HepG2 (cell line): ENCODE measurements at regions not wholly inside any gene's neighbourhood (a gene's known extent, or its start where the extent isn't known, plus 50 kb on each side); places are given as distances from the start of the nearest gene placed in this dataset.

Experiments
- FOXA1 ChIP-seq, 2 experiments: fragments of 450-650 bp in 1 of 2; sonication (generic) in 1 of 2; formaldehyde crosslinking in 1 of 2; IDR thresholded peaks; 2 replicates each; pipeline versions ENCODE4 v1.4.0 to v1.6.1; 2016 to 2020; ENCODE audit warnings: missing genetic modification reagents in 1 of 2
- ZNF251 ChIP-seq: sonication (generic); formaldehyde crosslinking; IDR thresholded peaks from 2 replicates; pipeline ENCODE4 v1.9.0; 2021; ENCODE audit warnings: mild to moderate bottlenecking, missing genetic modification reagents
- TF ChIP-seq, protein P1 (sequence below): IDR thresholded peaks from 2 replicates; pipeline ENCODE4 v1.6.1; 2016; ENCODE audit warnings: low read depth, missing genetic modification reagents, missing compliant biosample characterization
- TF ChIP-seq, protein P2 (sequence below): sonication (generic); formaldehyde crosslinking; IDR thresholded peaks from 2 replicates; pipeline ENCODE4 v1.9.0; 2021; ENCODE audit warnings: missing genetic modification reagents, borderline replicate concordance
- TF ChIP-seq, protein P3 (sequence below): sonication (generic); formaldehyde crosslinking; IDR thresholded peaks from 2 replicates; pipeline ENCODE4 v1.5.1; 2020; ENCODE audit warnings: mild to moderate bottlenecking, missing genetic modification reagents, borderline replicate concordance
- TF ChIP-seq, protein P4 (sequence below): IDR thresholded peaks from 2 replicates; pipeline ENCODE4 v1.4.0; 2020; ENCODE audit warnings: mild to moderate bottlenecking, missing genetic modification reagents
- TF ChIP-seq, protein P5 (sequence below): sonication (generic); formaldehyde crosslinking; IDR thresholded peaks from 2 replicates; pipeline ENCODE4 v1.4.0; 2020; ENCODE audit warnings: missing genetic modification reagents

DNA sequence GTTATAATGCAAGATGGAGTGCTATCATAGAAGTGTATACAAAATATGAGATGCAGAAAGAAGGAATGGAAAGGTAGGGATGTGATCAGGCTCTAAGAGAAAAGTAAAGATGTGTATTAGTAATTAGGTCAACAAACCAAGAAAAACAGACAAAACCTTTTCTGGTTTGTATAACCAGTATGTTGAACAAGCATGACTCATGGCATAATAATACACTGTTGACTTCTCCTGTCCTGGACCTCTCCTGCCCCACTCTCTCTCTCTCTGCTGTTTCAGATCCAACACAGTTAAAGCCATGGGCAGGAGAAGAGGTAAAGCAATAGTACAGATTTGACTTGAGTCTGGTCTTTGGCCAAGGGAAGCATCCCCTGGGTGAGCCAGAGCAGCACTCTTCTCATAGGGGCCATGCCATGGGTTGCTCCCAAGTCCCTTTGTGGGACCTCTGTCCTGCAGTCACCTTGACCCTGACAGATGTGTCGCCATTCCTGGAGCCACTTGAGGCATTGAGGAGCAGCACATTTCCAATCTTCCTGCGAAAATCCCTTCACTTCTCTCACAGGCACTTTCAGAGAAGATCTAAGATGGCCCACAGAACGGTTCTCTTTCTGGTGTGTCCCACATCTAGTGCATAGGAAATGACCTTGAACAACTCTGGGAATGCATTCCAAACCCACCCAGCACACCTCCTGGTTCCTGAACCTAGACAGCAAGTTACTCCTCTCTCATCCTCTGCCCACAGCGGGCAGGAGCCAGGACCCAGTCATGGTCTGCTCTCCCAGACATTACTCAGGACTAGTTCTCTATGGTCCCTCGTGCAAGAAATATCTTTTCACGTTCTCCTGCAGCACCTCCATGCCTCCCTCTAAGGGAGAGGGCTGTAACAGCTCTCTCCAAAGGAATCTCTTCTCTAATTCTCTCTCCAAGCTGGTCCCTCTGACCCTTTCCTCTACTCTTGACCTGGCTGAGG, 58.2 kb upstream of the PRSS23 start (continued):
- TF ChIP-seq, protein P1, sequence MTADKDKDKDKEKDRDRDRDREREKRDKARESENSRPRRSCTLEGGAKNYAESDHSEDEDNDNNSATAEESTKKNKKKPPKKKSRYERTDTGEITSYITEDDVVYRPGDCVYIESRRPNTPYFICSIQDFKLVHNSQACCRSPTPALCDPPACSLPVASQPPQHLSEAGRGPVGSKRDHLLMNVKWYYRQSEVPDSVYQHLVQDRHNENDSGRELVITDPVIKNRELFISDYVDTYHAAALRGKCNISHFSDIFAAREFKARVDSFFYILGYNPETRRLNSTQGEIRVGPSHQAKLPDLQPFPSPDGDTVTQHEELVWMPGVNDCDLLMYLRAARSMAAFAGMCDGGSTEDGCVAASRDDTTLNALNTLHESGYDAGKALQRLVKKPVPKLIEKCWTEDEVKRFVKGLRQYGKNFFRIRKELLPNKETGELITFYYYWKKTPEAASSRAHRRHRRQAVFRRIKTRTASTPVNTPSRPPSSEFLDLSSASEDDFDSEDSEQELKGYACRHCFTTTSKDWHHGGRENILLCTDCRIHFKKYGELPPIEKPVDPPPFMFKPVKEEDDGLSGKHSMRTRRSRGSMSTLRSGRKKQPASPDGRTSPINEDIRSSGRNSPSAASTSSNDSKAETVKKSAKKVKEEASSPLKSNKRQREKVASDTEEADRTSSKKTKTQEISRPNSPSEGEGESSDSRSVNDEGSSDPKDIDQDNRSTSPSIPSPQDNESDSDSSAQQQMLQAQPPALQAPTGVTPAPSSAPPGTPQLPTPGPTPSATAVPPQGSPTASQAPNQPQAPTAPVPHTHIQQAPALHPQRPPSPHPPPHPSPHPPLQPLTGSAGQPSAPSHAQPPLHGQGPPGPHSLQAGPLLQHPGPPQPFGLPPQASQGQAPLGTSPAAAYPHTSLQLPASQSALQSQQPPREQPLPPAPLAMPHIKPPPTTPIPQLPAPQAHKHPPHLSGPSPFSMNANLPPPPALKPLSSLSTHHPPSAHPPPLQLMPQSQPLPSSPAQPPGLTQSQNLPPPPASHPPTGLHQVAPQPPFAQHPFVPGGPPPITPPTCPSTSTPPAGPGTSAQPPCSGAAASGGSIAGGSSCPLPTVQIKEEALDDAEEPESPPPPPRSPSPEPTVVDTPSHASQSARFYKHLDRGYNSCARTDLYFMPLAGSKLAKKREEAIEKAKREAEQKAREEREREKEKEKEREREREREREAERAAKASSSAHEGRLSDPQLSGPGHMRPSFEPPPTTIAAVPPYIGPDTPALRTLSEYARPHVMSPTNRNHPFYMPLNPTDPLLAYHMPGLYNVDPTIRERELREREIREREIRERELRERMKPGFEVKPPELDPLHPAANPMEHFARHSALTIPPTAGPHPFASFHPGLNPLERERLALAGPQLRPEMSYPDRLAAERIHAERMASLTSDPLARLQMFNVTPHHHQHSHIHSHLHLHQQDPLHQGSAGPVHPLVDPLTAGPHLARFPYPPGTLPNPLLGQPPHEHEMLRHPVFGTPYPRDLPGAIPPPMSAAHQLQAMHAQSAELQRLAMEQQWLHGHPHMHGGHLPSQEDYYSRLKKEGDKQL (CRISPR knock-in tag): no peak
- TF ChIP-seq, protein P2, sequence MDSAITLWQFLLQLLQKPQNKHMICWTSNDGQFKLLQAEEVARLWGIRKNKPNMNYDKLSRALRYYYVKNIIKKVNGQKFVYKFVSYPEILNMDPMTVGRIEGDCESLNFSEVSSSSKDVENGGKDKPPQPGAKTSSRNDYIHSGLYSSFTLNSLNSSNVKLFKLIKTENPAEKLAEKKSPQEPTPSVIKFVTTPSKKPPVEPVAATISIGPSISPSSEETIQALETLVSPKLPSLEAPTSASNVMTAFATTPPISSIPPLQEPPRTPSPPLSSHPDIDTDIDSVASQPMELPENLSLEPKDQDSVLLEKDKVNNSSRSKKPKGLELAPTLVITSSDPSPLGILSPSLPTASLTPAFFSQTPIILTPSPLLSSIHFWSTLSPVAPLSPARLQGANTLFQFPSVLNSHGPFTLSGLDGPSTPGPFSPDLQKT (CRISPR knock-in tag): no peak
- TF ChIP-seq, protein P3, sequence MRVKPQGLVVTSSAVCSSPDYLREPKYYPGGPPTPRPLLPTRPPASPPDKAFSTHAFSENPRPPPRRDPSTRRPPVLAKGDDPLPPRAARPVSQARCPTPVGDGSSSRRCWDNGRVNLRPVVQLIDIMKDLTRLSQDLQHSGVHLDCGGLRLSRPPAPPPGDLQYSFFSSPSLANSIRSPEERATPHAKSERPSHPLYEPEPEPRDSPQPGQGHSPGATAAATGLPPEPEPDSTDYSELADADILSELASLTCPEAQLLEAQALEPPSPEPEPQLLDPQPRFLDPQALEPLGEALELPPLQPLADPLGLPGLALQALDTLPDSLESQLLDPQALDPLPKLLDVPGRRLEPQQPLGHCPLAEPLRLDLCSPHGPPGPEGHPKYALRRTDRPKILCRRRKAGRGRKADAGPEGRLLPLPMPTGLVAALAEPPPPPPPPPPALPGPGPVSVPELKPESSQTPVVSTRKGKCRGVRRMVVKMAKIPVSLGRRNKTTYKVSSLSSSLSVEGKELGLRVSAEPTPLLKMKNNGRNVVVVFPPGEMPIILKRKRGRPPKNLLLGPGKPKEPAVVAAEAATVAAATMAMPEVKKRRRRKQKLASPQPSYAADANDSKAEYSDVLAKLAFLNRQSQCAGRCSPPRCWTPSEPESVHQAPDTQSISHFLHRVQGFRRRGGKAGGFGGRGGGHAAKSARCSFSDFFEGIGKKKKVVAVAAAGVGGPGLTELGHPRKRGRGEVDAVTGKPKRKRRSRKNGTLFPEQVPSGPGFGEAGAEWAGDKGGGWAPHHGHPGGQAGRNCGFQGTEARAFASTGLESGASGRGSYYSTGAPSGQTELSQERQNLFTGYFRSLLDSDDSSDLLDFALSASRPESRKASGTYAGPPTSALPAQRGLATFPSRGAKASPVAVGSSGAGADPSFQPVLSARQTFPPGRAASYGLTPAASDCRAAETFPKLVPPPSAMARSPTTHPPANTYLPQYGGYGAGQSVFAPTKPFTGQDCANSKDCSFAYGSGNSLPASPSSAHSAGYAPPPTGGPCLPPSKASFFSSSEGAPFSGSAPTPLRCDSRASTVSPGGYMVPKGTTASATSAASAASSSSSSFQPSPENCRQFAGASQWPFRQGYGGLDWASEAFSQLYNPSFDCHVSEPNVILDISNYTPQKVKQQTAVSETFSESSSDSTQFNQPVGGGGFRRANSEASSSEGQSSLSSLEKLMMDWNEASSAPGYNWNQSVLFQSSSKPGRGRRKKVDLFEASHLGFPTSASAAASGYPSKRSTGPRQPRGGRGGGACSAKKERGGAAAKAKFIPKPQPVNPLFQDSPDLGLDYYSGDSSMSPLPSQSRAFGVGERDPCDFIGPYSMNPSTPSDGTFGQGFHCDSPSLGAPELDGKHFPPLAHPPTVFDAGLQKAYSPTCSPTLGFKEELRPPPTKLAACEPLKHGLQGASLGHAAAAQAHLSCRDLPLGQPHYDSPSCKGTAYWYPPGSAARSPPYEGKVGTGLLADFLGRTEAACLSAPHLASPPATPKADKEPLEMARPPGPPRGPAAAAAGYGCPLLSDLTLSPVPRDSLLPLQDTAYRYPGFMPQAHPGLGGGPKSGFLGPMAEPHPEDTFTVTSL: 0 out of 2 replicates have a peak, but pooled peaks have one; percentile 28
- TF ChIP-seq, protein P4, sequence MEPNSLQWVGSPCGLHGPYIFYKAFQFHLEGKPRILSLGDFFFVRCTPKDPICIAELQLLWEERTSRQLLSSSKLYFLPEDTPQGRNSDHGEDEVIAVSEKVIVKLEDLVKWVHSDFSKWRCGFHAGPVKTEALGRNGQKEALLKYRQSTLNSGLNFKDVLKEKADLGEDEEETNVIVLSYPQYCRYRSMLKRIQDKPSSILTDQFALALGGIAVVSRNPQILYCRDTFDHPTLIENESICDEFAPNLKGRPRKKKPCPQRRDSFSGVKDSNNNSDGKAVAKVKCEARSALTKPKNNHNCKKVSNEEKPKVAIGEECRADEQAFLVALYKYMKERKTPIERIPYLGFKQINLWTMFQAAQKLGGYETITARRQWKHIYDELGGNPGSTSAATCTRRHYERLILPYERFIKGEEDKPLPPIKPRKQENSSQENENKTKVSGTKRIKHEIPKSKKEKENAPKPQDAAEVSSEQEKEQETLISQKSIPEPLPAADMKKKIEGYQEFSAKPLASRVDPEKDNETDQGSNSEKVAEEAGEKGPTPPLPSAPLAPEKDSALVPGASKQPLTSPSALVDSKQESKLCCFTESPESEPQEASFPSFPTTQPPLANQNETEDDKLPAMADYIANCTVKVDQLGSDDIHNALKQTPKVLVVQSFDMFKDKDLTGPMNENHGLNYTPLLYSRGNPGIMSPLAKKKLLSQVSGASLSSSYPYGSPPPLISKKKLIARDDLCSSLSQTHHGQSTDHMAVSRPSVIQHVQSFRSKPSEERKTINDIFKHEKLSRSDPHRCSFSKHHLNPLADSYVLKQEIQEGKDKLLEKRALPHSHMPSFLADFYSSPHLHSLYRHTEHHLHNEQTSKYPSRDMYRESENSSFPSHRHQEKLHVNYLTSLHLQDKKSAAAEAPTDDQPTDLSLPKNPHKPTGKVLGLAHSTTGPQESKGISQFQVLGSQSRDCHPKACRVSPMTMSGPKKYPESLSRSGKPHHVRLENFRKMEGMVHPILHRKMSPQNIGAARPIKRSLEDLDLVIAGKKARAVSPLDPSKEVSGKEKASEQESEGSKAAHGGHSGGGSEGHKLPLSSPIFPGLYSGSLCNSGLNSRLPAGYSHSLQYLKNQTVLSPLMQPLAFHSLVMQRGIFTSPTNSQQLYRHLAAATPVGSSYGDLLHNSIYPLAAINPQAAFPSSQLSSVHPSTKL (CRISPR knock-in tag): peak; percentile 67
- TF ChIP-seq, protein P5, sequence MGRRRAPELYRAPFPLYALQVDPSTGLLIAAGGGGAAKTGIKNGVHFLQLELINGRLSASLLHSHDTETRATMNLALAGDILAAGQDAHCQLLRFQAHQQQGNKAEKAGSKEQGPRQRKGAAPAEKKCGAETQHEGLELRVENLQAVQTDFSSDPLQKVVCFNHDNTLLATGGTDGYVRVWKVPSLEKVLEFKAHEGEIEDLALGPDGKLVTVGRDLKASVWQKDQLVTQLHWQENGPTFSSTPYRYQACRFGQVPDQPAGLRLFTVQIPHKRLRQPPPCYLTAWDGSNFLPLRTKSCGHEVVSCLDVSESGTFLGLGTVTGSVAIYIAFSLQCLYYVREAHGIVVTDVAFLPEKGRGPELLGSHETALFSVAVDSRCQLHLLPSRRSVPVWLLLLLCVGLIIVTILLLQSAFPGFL (CRISPR knock-in tag): no peak
- TF ChIP-seq FOXA1 (IDR thresholded peaks at IDR 0.05) (peak; percentile 48), FOXA1 (CRISPR knock-in tag; IDR thresholded peaks at IDR 0.05) (peak; percentile 54; the same call in 1 of the 2 replicates), ZNF251 (CRISPR knock-in tag) (no peak)
